GM10266 (cell line): ENCODE measurements at regions not wholly inside any gene's neighbourhood (a gene's known extent, or its start where the extent isn't known, plus 50 kb on each side); places are given as distances from the start of the nearest gene placed in this dataset.

Experiments used
- DNase-seq: peaks from one replicate; pipeline ENCODE4 v3.0.0; 2012; ENCODE audit errors: extremely low spot score
- TF ChIP-seq, protein P1 (sequence below): IDR thresholded peaks from 2 replicates; pipeline ENCODE4 v1.5.1; 2012; ENCODE audit warnings: mild to moderate bottlenecking, low read depth; ENCODE audit not compliant: control insufficient read depth, insufficient read depth; ENCODE audit errors: missing control alignments

DNA sequence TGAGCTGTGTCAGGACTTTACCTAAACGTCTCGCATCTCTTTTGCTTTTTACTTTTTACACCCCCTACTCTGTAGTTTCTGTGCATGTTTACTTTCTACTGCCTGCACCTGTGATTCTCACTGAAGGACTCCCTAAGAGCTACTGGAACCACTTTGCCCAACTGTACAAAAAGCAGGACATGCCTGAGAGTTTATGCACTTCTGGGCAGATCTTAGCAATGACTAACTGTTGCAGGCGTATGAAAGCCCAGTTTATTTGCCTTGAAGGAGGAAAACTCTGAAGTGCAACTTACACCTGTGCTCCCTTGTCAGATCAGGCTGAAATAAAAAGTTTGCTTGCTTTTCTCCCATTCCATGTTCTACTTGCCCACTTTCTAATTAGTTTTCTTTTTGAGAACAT lies 467.0 kb upstream of the USP24 start:
- no peak for DNase-seq
- TF ChIP-seq, protein P1, sequence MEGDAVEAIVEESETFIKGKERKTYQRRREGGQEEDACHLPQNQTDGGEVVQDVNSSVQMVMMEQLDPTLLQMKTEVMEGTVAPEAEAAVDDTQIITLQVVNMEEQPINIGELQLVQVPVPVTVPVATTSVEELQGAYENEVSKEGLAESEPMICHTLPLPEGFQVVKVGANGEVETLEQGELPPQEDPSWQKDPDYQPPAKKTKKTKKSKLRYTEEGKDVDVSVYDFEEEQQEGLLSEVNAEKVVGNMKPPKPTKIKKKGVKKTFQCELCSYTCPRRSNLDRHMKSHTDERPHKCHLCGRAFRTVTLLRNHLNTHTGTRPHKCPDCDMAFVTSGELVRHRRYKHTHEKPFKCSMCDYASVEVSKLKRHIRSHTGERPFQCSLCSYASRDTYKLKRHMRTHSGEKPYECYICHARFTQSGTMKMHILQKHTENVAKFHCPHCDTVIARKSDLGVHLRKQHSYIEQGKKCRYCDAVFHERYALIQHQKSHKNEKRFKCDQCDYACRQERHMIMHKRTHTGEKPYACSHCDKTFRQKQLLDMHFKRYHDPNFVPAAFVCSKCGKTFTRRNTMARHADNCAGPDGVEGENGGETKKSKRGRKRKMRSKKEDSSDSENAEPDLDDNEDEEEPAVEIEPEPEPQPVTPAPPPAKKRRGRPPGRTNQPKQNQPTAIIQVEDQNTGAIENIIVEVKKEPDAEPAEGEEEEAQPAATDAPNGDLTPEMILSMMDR: no peak

DNA sequence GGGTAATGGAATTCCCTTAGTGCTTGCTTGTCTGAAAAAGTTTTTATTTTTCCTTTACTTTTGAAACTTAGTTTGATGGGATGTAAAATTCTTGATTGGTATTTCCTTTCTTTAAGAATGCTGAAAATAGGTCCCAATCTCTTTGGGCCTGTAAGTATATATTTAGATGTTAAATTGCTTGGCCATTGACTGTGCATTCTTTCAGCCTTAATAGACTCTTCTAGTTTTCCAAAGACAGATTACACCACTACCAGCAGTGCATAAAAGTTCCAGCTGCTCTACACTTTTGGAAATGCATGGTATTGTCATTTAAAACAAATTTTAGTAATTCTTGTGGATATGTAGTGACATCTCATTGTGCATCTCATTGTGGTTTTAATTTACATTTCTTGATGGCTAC lies 464.8 kb upstream of the USP24 start:
- DNase-seq: no peak

DNA sequence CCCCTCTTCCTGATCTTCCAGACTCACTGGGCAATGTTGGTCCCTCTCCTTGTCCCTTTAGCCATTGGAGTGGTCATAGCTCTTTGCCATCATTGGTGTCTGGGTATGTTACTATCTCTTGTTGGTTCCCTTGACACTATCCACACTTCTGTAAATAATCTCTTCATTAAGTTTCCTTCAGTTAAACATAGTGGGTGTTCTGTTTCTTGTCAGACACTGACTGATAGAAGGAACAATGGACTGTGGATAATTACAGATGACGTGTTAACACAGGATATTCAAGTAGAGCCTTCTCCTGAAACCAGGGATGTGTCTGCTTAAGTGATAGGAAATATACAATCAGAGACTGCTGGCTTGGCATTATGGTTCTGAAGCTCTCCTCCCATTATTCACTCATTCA lies 458.3 kb upstream of the USP24 start:
- DNase-seq: no peak
- TF ChIP-seq, protein P1: no peak

More for the DNA sequence above, 464.8 kb upstream of the USP24 start:
- TF ChIP-seq, protein P1: no peak

DNA sequence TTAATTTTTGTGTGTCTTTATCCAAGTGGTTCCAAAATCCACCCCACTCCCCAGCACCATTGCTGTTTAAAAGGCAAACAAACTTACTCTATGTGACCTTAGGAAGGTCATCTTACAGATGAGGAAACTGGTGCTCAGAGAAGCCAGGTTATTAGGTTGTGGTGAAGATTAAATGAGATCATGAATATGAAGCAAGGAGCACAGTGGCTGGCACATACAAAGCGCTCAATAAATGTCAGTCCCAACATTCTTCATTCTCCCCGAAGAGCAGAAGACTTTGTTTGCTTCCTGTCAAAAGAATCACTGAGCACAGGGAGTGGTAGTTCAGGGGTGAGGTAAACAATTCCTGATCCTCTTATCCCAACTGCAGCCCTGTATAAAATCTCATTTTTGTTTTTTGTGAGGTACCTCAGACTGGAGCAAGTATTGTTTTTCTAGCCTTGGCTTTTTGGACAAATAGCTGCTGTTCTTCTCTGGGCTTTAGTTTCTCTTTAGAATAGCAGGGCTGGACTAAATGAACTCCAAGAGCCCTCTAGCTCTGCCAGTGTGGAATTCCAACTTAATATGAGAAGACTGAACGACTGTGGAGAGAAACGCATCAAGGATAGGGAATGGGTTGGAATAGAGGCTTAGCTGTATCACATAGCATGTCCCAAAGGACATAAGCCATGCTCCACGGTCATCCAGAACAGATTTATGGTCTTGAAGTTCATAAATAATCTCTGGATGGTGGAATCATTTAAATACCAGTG lies 455.3 kb upstream of the USP24 start:
- DNase-seq: no peak

DNA sequence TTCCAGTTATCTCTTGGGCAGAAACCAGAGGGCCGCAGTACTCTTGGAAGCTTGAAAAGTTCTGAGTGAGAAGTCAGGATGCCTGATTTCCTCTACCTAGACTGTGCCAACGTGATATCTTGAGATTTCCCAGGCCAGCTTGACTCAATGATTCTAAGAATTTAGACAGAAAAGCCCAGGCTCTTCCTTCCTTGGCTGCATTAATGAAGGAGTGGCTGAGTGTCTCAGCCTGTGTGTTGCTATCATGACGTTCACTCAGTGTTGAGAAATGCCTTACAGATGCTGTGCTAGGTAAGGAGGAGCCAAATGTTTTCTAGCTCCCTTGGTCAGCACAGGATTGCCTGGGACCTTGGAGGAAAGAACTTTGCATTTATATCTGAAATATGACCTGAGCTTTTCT lies 454.1 kb upstream of the USP24 start:
- TF ChIP-seq, protein P1: no peak
- DNase-seq: no peak

More for the DNA sequence above, 455.3 kb upstream of the USP24 start:
- TF ChIP-seq, protein P1: no peak

DNA sequence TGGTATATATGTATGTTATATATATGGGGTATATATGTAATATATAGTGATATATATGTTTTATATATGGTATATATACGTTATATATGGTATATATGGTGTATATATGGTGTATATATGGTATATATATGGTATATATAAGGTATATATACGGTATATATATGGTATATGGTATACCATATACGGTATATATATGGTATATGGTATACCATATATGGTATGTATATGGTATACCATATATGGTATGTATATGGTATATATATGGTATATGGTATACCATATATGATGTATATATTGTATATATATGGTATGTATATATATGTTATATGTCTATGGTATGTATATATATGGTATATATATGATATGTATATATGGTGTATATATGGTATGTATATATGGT lies 447.7 kb upstream of the USP24 start:
- no peak for DNase-seq
- TF ChIP-seq, protein P1: no peak

DNA sequence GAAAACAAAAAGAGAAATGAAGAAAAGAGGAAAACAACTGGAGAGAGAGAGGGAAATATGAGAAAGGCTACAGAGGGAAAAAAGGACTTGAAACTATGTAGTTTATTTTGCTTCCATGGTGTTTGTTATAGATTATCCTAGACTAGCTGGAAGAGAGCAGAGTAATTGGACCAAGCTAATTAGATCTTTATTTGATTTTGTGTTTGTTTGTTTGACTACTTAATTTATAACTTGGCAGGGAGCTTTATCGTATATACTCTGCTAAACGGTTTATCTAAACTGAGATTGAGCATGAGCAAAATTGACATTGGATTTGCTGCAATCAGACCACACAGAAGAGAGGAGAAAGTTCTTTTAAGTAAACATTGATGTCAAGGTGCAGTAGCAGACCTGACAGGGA lies 443.8 kb upstream of the USP24 start:
- TF ChIP-seq, protein P1: no peak
- DNase-seq: no peak
